ENCODE measurements at regions not wholly inside any gene's neighbourhood (a gene's known extent, or its start where the extent isn't known, plus 50 kb on each side); places are given as distances from the start of the nearest gene placed in this dataset.

- peaks cover 15% of the 10 kb centered on the region for H3K9me3 Mint-ChIP-seq
- 0 out of 2 replicates have a peak, but pooled peaks cover 4% of the 10 kb centered on the region for H3K4me1 Mint-ChIP-seq (ENCODE audit: low read depth)
- TF ChIP-seq CTCF (IDR thresholded peaks at IDR 0.05), result no peak
- peaks cover 28% of the 10 kb centered on the region for H3K27me3 Mint-ChIP-seq (ENCODE audit: insufficient read depth)
- peaks cover 9% of the 10 kb centered on the region for H3K36me3 Mint-ChIP-seq (ENCODE audit: low read depth)
- no peak overlapping the region for H3K27ac Mint-ChIP-seq
- no peak for DNase-seq
- H3K4me3 Mint-ChIP-seq, result no peak overlapping the region; the same call in 1 of the 2 replicates
Observed at GRCh38 chr10:29113616-29113945, 175.3 kb upstream of the LYZL1 start.

GRCh38 chr10:29114141-29114540 lies 174.7 kb upstream of the LYZL1 start:
- Mint-ChIP-seq H3K4me3 (no peak overlapping the region), H3K27ac (no peak overlapping the region), H3K9me3 (peaks cover 15% of the 10 kb centered on the region), H3K27me3 (ENCODE audit: insufficient read depth) (peaks cover 28% of the 10 kb centered on the region), H3K4me1 (ENCODE audit: low read depth) (0 out of 2 replicates have a peak, but pooled peaks cover 4% of the 10 kb centered on the region), H3K36me3 (ENCODE audit: low read depth) (peaks cover 9% of the 10 kb centered on the region)
- DNase-seq, result no peak
- TF ChIP-seq CTCF (IDR thresholded peaks at IDR 0.05), result no peak

GRCh38 chr10:29117781-29118180 lies 171.1 kb upstream of the LYZL1 start:
- H3K9me3 Mint-ChIP-seq, result peaks cover 15% of the 10 kb centered on the region
- no peak for TF ChIP-seq CTCF (IDR thresholded peaks at IDR 0.05)

GRCh38 chr10:29119374-29119773 lies 169.5 kb upstream of the LYZL1 start:
- DNase-seq, result no peak
- H3K27me3 Mint-ChIP-seq (ENCODE audit: insufficient read depth), result peaks cover 18% of the 10 kb centered on the region
- peak; percentile 71 for TF ChIP-seq CTCF (IDR thresholded peaks at IDR 0.05)
- H3K4me1 Mint-ChIP-seq (ENCODE audit: low read depth), result peaks cover 10% of the 10 kb centered on the region
- H3K36me3 Mint-ChIP-seq (ENCODE audit: low read depth), result peaks cover 14% of the 10 kb centered on the region
- peaks cover 18% of the 10 kb centered on the region for H3K9me3 Mint-ChIP-seq
- no peak overlapping the region for H3K4me3 Mint-ChIP-seq
- no peak overlapping the region for H3K27ac Mint-ChIP-seq

More at GRCh38 chr10:29117781-29118180, 171.1 kb upstream of the LYZL1 start:
- no peak for DNase-seq
- no peak overlapping the region for H3K4me3 Mint-ChIP-seq
- H3K36me3 Mint-ChIP-seq (ENCODE audit: low read depth), result peaks cover 9% of the 10 kb centered on the region
- peaks cover 13% of the 10 kb centered on the region for H3K4me1 Mint-ChIP-seq (ENCODE audit: low read depth)
- peaks cover 27% of the 10 kb centered on the region for H3K27me3 Mint-ChIP-seq (ENCODE audit: insufficient read depth)
- no peak overlapping the region for H3K27ac Mint-ChIP-seq

GRCh38 chr10:29120216-29120615 lies 168.7 kb upstream of the LYZL1 start:
- peaks cover 14% of the 10 kb centered on the region for H3K36me3 Mint-ChIP-seq (ENCODE audit: low read depth)
- H3K27me3 Mint-ChIP-seq (ENCODE audit: insufficient read depth), result peaks cover 13% of the 10 kb centered on the region
- DNase-seq, result peak; percentile 80
- no peak for TF ChIP-seq CTCF (IDR thresholded peaks at IDR 0.05)
- H3K27ac Mint-ChIP-seq, result no peak overlapping the region; the same call in 1 of the 2 replicates
- peak overlapping the region; percentile 34; the same call in 1 of the 2 replicates for H3K4me3 Mint-ChIP-seq
- peaks cover 18% of the 10 kb centered on the region for H3K9me3 Mint-ChIP-seq
- H3K4me1 Mint-ChIP-seq (ENCODE audit: low read depth), result peaks cover 10% of the 10 kb centered on the region

GRCh38 chr10:29124864-29125263 lies 164.0 kb upstream of the LYZL1 start:
- H3K4me3 Mint-ChIP-seq, result no peak overlapping the region
- H3K36me3 Mint-ChIP-seq (ENCODE audit: low read depth), result peaks cover 5% of the 10 kb centered on the region; the same call in 1 of the 2 replicates
- peaks cover 9% of the 10 kb centered on the region for H3K4me1 Mint-ChIP-seq (ENCODE audit: low read depth)
- H3K27me3 Mint-ChIP-seq (ENCODE audit: insufficient read depth), result peaks cover 25% of the 10 kb centered on the region
- H3K27ac Mint-ChIP-seq, result no peak overlapping the region
- TF ChIP-seq CTCF (IDR thresholded peaks at IDR 0.05), result no peak
- H3K9me3 Mint-ChIP-seq, result peaks cover 4% of the 10 kb centered on the region; the same call in 1 of the 2 replicates
- DNase-seq, result no peak

Data from HFFc6 (cell line).